ENCODE measurements at regions not wholly inside any gene's neighbourhood (a gene's known extent, or its start where the extent isn't known, plus 50 kb on each side); places are given as distances from the start of the nearest gene placed in this dataset.

- TF ChIP-seq, protein P1, sequence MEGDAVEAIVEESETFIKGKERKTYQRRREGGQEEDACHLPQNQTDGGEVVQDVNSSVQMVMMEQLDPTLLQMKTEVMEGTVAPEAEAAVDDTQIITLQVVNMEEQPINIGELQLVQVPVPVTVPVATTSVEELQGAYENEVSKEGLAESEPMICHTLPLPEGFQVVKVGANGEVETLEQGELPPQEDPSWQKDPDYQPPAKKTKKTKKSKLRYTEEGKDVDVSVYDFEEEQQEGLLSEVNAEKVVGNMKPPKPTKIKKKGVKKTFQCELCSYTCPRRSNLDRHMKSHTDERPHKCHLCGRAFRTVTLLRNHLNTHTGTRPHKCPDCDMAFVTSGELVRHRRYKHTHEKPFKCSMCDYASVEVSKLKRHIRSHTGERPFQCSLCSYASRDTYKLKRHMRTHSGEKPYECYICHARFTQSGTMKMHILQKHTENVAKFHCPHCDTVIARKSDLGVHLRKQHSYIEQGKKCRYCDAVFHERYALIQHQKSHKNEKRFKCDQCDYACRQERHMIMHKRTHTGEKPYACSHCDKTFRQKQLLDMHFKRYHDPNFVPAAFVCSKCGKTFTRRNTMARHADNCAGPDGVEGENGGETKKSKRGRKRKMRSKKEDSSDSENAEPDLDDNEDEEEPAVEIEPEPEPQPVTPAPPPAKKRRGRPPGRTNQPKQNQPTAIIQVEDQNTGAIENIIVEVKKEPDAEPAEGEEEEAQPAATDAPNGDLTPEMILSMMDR (conservative IDR thresholded peaks at IDR 0.05; ENCODE audit: low read depth, low read length): no peak
- TF ChIP-seq EZH2 (IDR thresholded peaks at IDR 0.05; ENCODE audit: borderline replicate concordance, low read depth, low read length, poor library complexity, severe bottlenecking): no peak
Observed at GRCh38 chr1:82829527-82829926, 1028.8 kb downstream of the ADGRL2 start.

Measured in A673 (cell line).